ENCODE measurements at regions not wholly inside any gene's neighbourhood (a gene's known extent, or its start where the extent isn't known, plus 50 kb on each side); places are given as distances from the start of the nearest gene placed in this dataset.

GRCh38 chr5:84602371-84602771, 217.7 kb upstream of the EDIL3 start:
- Histone ChIP-seq H3K36me3 (ENCODE audit: control insufficient read depth, insufficient read depth, low read length) (no peaks in the 10 kb centered on the region), H3K4me1 (ENCODE audit: control insufficient read depth, insufficient read depth, low read length) (no peaks in the 10 kb centered on the region), H3K27ac (ENCODE audit: low read length) (no peak overlapping the region), H3K4me3 (ENCODE audit: low read length) (no peak overlapping the region), H3K27me3 (ENCODE audit: control insufficient read depth, insufficient read depth, low read length) (no peaks in the 10 kb centered on the region), H3K9me3 (ENCODE audit: control insufficient read depth, insufficient read depth, low read length) (peaks cover 4% of the 10 kb centered on the region)
- DNase-seq (no peak), ATAC-seq (no peak)
- H3K27me3 Mint-ChIP-seq (ENCODE audit: low read depth in 2 of 2), result no peaks in the 10 kb centered on the region
- H3K9me3 Mint-ChIP-seq, result peaks cover 8 to 25% of the 10 kb centered on the region in 2 donors
- no peak overlapping the region for H3K27ac Mint-ChIP-seq
- no peak for TF ChIP-seq CTCF (IDR thresholded peaks at IDR 0.05)
- 63% methylated on average over 1 of the region's 1 CpG for WGBS (ENCODE audit: insufficient coverage)
- no peak overlapping the region for H3K4me3 Mint-ChIP-seq
- H3K36me3 Mint-ChIP-seq, result no peaks in the 10 kb centered on the region
- intact Hi-C loops (cut with micrococcal nuclease), result no loop called here
- H3K4me1 Mint-ChIP-seq, result no peaks in the 10 kb centered on the region

GRCh38 chr5:84599964-84600363, 215.3 kb upstream of the EDIL3 start:
- Histone ChIP-seq H3K4me3 (ENCODE audit: low read length) (no peak overlapping the region), H3K27ac (ENCODE audit: low read length) (no peak overlapping the region), H3K9me3 (ENCODE audit: control insufficient read depth, insufficient read depth, low read length) (peaks cover 4% of the 10 kb centered on the region), H3K36me3 (ENCODE audit: control insufficient read depth, insufficient read depth, low read length) (no peaks in the 10 kb centered on the region), H3K4me1 (ENCODE audit: control insufficient read depth, insufficient read depth, low read length) (no peaks in the 10 kb centered on the region), H3K27me3 (ENCODE audit: control insufficient read depth, insufficient read depth, low read length) (no peaks in the 10 kb centered on the region)
- no peak overlapping the region for H3K4me3 Mint-ChIP-seq
- DNase-seq, result no peak
- H3K27ac Mint-ChIP-seq, result no peak overlapping the region
- peaks cover 8 to 27% of the 10 kb centered on the region in 2 donors for H3K9me3 Mint-ChIP-seq
- TF ChIP-seq CTCF (IDR thresholded peaks at IDR 0.05), result no peak
- WGBS (ENCODE audit: insufficient coverage), result 88% methylated on average over 3 of the region's 3 CpGs
- ATAC-seq, result no peak
- no peaks in the 10 kb centered on the region for H3K27me3 Mint-ChIP-seq (ENCODE audit: low read depth in 2 of 2)
- no peaks in the 10 kb centered on the region for H3K36me3 Mint-ChIP-seq
- intact Hi-C loops (cut with micrococcal nuclease), result no loop called here
- H3K4me1 Mint-ChIP-seq, result no peaks in the 10 kb centered on the region

- H3K9me3 Mint-ChIP-seq, result peaks cover 8 to 23% of the 10 kb centered on the region in 2 donors
- H3K36me3 Mint-ChIP-seq, result no peaks in the 10 kb centered on the region
- H3K36me3 ChIP-seq (ENCODE audit: control insufficient read depth, insufficient read depth, low read length), result no peaks in the 10 kb centered on the region
- peaks cover 4% of the 10 kb centered on the region for H3K9me3 ChIP-seq (ENCODE audit: control insufficient read depth, insufficient read depth, low read length)
- DNase-seq, result no peak
- no peak overlapping the region for H3K27ac Mint-ChIP-seq
- no peaks in the 10 kb centered on the region for H3K4me1 ChIP-seq (ENCODE audit: control insufficient read depth, insufficient read depth, low read length)
- TF ChIP-seq CTCF (IDR thresholded peaks at IDR 0.05), result no peak
- ATAC-seq, result no peak
- no peaks in the 10 kb centered on the region for H3K27me3 Mint-ChIP-seq (ENCODE audit: low read depth in 2 of 2)
- no peak overlapping the region for H3K4me3 ChIP-seq (ENCODE audit: low read length)
- no peak overlapping the region for H3K27ac ChIP-seq (ENCODE audit: low read length)
- no peak overlapping the region for H3K4me3 Mint-ChIP-seq
- H3K4me1 Mint-ChIP-seq, result no peaks in the 10 kb centered on the region
- 87% methylated on average over 2 of the region's 2 CpGs for WGBS (ENCODE audit: insufficient coverage)
- intact Hi-C loops (cut with micrococcal nuclease), result no loop called here
- no peaks in the 10 kb centered on the region for H3K27me3 ChIP-seq (ENCODE audit: control insufficient read depth, insufficient read depth, low read length)
These were observed 213.2 kb upstream of the EDIL3 start for GRCh38 chr5:84597904-84598303.

- Histone ChIP-seq H3K9me3 (ENCODE audit: control insufficient read depth, insufficient read depth, low read length) (no peaks in the 10 kb centered on the region), H3K27ac (ENCODE audit: low read length) (no peak overlapping the region), H3K27me3 (ENCODE audit: control insufficient read depth, insufficient read depth, low read length) (no peaks in the 10 kb centered on the region), H3K4me1 (ENCODE audit: control insufficient read depth, insufficient read depth, low read length) (no peaks in the 10 kb centered on the region), H3K36me3 (ENCODE audit: control insufficient read depth, insufficient read depth, low read length) (no peaks in the 10 kb centered on the region), H3K4me3 (ENCODE audit: low read length) (no peak overlapping the region)
- 80% methylated on average over 1 of the region's 3 CpGs for WGBS (ENCODE audit: insufficient coverage)
- Mint-ChIP-seq H3K4me3 (no peak overlapping the region), H3K4me1 (no peaks in the 10 kb centered on the region), H3K9me3 (peaks cover 2 to 8% of the 10 kb centered on the region in 2 donors), H3K36me3 (no peaks in the 10 kb centered on the region), H3K27ac (no peak overlapping the region), H3K27me3 (ENCODE audit: low read depth in 2 of 2) (no peaks in the 10 kb centered on the region)
- ATAC-seq (no peak), DNase-seq (no peak)
- TF ChIP-seq CTCF (IDR thresholded peaks at IDR 0.05), result no peak
- intact Hi-C loops (cut with micrococcal nuclease), result no loop called here
These were observed 205.9 kb upstream of the EDIL3 start for GRCh38 chr5:84590629-84591028.
